A673 (cell line): ENCODE measurements at regions not wholly inside any gene's neighbourhood (a gene's known extent, or its start where the extent isn't known, plus 50 kb on each side); places are given as distances from the start of the nearest gene placed in this dataset.

Experiments used
- BruUV-seq: library from RNA; stranded (reverse); fragments of 400-500 nt; replicated peaks from 2 replicates; lab custom pipeline; 2021; lab: Mats Ljungman, UMichigan
- CTCF ChIA-PET: fragments of 300-600 bp; sonication (Branson Sonifier 250); formaldehyde crosslinking; loops from one replicate; lab custom pipeline; 2022; ENCODE audit warnings: antibody characterized with exemption; lab: Charles Lee
- POLR2A ChIA-PET: fragments of 300-600 bp; sonication (Branson Sonifier 250); formaldehyde crosslinking; loops from one replicate; lab custom pipeline; 2022; ENCODE audit warnings: antibody characterized with exemption; ENCODE audit not compliant: low non-redundant PET; lab: Charles Lee
- DNase-seq: peaks from one replicate; pipeline ENCODE4 v3.0.0-alpha.2; 2015; ENCODE audit warnings: low spot score
- H3K27ac ChIP-seq: fragments of 200-600 bp; sonication (generic); 2 replicates; pipeline ENCODE4 v1.5.1; 2016; ENCODE audit warnings: mixed run types, low read depth, mild to moderate bottlenecking, mixed read lengths, antibody characterized with exemption, low read length; ENCODE audit not compliant: poor library complexity, severe bottlenecking
- H3K27me3 ChIP-seq: fragments of 200-600 bp; sonication (generic); replicated peaks from 2 replicates; pipeline ENCODE4 v1.6.1; 2017; ENCODE audit warnings: mixed run types, low read depth, mild to moderate bottlenecking, mixed read lengths, antibody characterized with exemption, low read length; ENCODE audit not compliant: insufficient read depth, poor library complexity
- H3K36me3 ChIP-seq: fragments of 200-600 bp; sonication (generic); 2 replicates; pipeline ENCODE4 v1.6.1; 2016; ENCODE audit warnings: mixed run types, mild to moderate bottlenecking, mixed read lengths, antibody characterized with exemption, low read length; ENCODE audit not compliant: insufficient read depth, poor library complexity, severe bottlenecking
- H3K4me1 ChIP-seq: fragments of 200-600 bp; sonication (generic); 2 replicates; pipeline ENCODE4 v1.6.1; 2017; ENCODE audit warnings: mixed run types, mild to moderate bottlenecking, mixed read lengths, antibody characterized with exemption, low read length; ENCODE audit not compliant: insufficient read depth, poor library complexity, severe bottlenecking
- H3K4me3 ChIP-seq: fragments of 200-600 bp; sonication (generic); 2 replicates; pipeline ENCODE4 v1.5.1; 2016; ENCODE audit warnings: low read depth, mixed run types, mild to moderate bottlenecking, mixed read lengths, low read length; ENCODE audit not compliant: poor library complexity, severe bottlenecking
- H3K9me3 ChIP-seq: fragments of 200-600 bp; sonication (generic); 2 replicates; pipeline ENCODE4 v1.6.1; 2016; ENCODE audit warnings: mixed run types, low read depth, mild to moderate bottlenecking, mixed read lengths, antibody characterized with exemption, low read length; ENCODE audit not compliant: poor library complexity, severe bottlenecking
- CTCF ChIP-seq: fragments of 300-800, 200-600 bp; sonication (generic); conservative IDR thresholded peaks from 2 replicates; pipeline ENCODE4 v1.5.1; 2017; ENCODE audit warnings: low read depth, mild to moderate bottlenecking, antibody characterized with exemption, low read length, moderate library complexity, mixed read lengths
- EZH2 ChIP-seq: fragments of 200-600 bp; sonication (generic); IDR thresholded peaks from 2 replicates; pipeline ENCODE4 v1.6.1; 2017; ENCODE audit warnings: borderline replicate concordance, low read depth, mild to moderate bottlenecking, mixed read lengths, antibody characterized with exemption, low read length; ENCODE audit not compliant: poor library complexity, severe bottlenecking
- intact Hi-C: fragments of 100-400 bp; cut with micrococcal nuclease; formaldehyde crosslinking; loops from one replicate; pipeline ENCODE4 v1.10.0; 2022; ENCODE audit not compliant: unreplicated experiment

GRCh38 chr7:93029056-93029455 is 88.7 kb downstream of the SAMD9 start:
- H3K4me3 ChIP-seq, result no peak overlapping the region
- H3K27me3 ChIP-seq, result no peaks in the 10 kb centered on the region
- CTCF ChIA-PET, result no interaction called here
- no peaks in the 10 kb centered on the region for H3K36me3 ChIP-seq
- no peak for DNase-seq
- no peak overlapping the region for H3K27ac ChIP-seq
- no peaks in the 10 kb centered on the region for H3K4me1 ChIP-seq
- POLR2A ChIA-PET, result no interaction called here
- intact Hi-C loops, result no loop called here
- TF ChIP-seq EZH2 (no peak), CTCF (no peak)
- H3K9me3 ChIP-seq, result no peaks in the 10 kb centered on the region
- BruUV-seq, result no TSS peak

- H3K4me3 ChIP-seq, result no peak overlapping the region
- CTCF ChIA-PET, result no interaction called here
- no peak overlapping the region for H3K27ac ChIP-seq
- no peak for DNase-seq
- intact Hi-C loops, result no loop called here
- no peaks in the 10 kb centered on the region for H3K27me3 ChIP-seq
- H3K4me1 ChIP-seq, result no peaks in the 10 kb centered on the region
- TF ChIP-seq EZH2 (no peak), CTCF (no peak)
- POLR2A ChIA-PET, result no interaction called here
- no peaks in the 10 kb centered on the region for H3K36me3 ChIP-seq
- no peaks in the 10 kb centered on the region for H3K9me3 ChIP-seq
- no TSS peak for BruUV-seq
These were observed 89.2 kb downstream of the SAMD9 start for GRCh38 chr7:93028610-93029009.

DNA sequence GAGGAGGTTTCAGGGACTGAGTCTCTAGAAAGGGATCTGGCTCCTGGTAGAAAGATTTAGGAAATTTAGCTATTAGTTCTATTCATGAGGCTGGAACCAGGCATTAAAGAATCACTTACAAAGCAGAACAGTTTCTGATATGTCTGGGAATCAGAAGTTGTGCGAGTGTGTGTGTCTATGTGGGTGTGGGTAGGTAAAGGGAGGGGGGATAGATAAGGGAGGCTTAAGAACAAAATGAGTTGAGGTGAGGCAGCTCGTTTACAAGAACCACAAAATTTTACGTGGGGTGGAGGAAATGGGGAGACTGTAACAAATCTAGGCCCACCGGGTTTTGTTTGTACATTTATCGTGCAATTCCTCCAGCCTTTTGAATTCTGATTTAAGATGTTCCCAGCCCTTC is 90.7 kb downstream of the SAMD9 start:
- ChIA-PET POLR2A (no interaction called here), CTCF (no interaction called here)
- Histone ChIP-seq H3K4me3 (no peak overlapping the region), H3K9me3 (no peaks in the 10 kb centered on the region), H3K27me3 (no peaks in the 10 kb centered on the region), H3K4me1 (no peaks in the 10 kb centered on the region), H3K36me3 (no peaks in the 10 kb centered on the region), H3K27ac (no peak overlapping the region)
- no TSS peak for BruUV-seq
- intact Hi-C loops, result no loop called here
- no peak for DNase-seq
- no peak for TF ChIP-seq EZH2
- no peak for TF ChIP-seq CTCF
